Parathyroid adenoma (tissue), 2 donors: ENCODE measurements at regions not wholly inside any gene's neighbourhood (a gene's known extent, or its start where the extent isn't known, plus 50 kb on each side); places are given as distances from the start of the nearest gene placed in this dataset.

Experiments
- H2AFZ ChIP-seq: fragments of 300-600 bp; sonication (generic); one replicate; pipeline ENCODE4 v1.7.0; 2017; ENCODE audit warnings: antibody characterized with exemption, mild to moderate bottlenecking
- H3K27ac ChIP-seq: fragments of 300-600 bp; sonication (generic); one replicate; pipeline ENCODE4 v1.7.0; 2017
- H3K27me3 ChIP-seq: fragments of 300-600 bp; sonication (generic); one replicate; pipeline ENCODE4 v1.7.0; 2017; ENCODE audit warnings: low read length; ENCODE audit not compliant: control insufficient read depth, insufficient read depth
- H3K36me3 ChIP-seq: fragments of 300-600 bp; sonication (generic); one replicate; pipeline ENCODE4 v1.7.0; 2017; ENCODE audit warnings: low read length; ENCODE audit not compliant: control insufficient read depth, insufficient read depth
- H3K4me1 ChIP-seq: fragments of 300-600 bp; sonication (generic); one replicate; pipeline ENCODE4 v1.7.0; 2017; ENCODE audit warnings: control low read depth
- H3K4me2 ChIP-seq: fragments of 300-600 bp; sonication (generic); one replicate; pipeline ENCODE4 v1.7.0; 2017; ENCODE audit warnings: low read length
- H3K4me3 ChIP-seq: fragments of 300-600 bp; sonication (generic); one replicate; pipeline ENCODE4 v1.7.0; 2017; ENCODE audit warnings: low read depth, low read length
- H3K79me2 ChIP-seq: fragments of 300-600 bp; sonication (generic); one replicate; pipeline ENCODE4 v1.7.0; 2017; ENCODE audit warnings: control low read depth
- H3K9ac ChIP-seq: fragments of 300-600 bp; sonication (generic); one replicate; pipeline ENCODE4 v1.7.0; 2017; ENCODE audit warnings: mild to moderate bottlenecking
- H3K9me3 ChIP-seq: fragments of 300-600 bp; sonication (generic); one replicate; pipeline ENCODE4 v1.7.0; 2017; ENCODE audit warnings: low read length; ENCODE audit not compliant: control insufficient read depth
- CTCF ChIP-seq: fragments of 300-600 bp; sonication (generic); IDR thresholded peaks from one replicate; pipeline ENCODE4 v1.7.0; 2017; ENCODE audit warnings: antibody characterized with exemption, mild to moderate bottlenecking
- donor health status: primary hyperparathyroidism.

- Histone ChIP-seq H3K9ac (no peak overlapping the region), H2AFZ (no peak overlapping the region), H3K9me3 (no peaks in the 10 kb centered on the region), H3K4me3 (no peak overlapping the region), H3K36me3 (no peaks in the 10 kb centered on the region), H3K27ac (no peak overlapping the region), H3K4me2 (no peak overlapping the region), H3K79me2 (no peaks in the 10 kb centered on the region), H3K27me3 (no peaks in the 10 kb centered on the region), H3K4me1 (no peaks in the 10 kb centered on the region)
- no peak for TF ChIP-seq CTCF
Observed at GRCh38 chr3:6182909-6183308, 678.0 kb upstream of the GRM7 start.

- Histone ChIP-seq H3K9me3 (no peaks in the 10 kb centered on the region), H2AFZ (no peak overlapping the region), H3K4me1 (no peaks in the 10 kb centered on the region), H3K9ac (no peak overlapping the region), H3K4me2 (no peak overlapping the region), H3K27ac (no peak overlapping the region), H3K79me2 (no peaks in the 10 kb centered on the region), H3K27me3 (no peaks in the 10 kb centered on the region), H3K36me3 (no peaks in the 10 kb centered on the region), H3K4me3 (no peak overlapping the region)
- no peak for TF ChIP-seq CTCF
Observed at GRCh38 chr3:6189384-6189783, 671.5 kb upstream of the GRM7 start.

GRCh38 chr3:6204891-6205290 lies 656.0 kb upstream of the GRM7 start:
- Histone ChIP-seq H3K9ac (no peak overlapping the region), H3K36me3 (no peaks in the 10 kb centered on the region), H3K27me3 (no peaks in the 10 kb centered on the region), H3K4me1 (no peaks in the 10 kb centered on the region), H3K4me3 (no peak overlapping the region), H3K9me3 (no peaks in the 10 kb centered on the region), H3K4me2 (no peak overlapping the region), H2AFZ (no peak overlapping the region), H3K79me2 (no peaks in the 10 kb centered on the region), H3K27ac (no peak overlapping the region)
- TF ChIP-seq CTCF: no peak

GRCh38 chr3:6216135-6217026 lies 644.5 kb upstream of the GRM7 start:
- H3K27me3 ChIP-seq: no peaks in the 10 kb centered on the region
- no peaks in the 10 kb centered on the region for H3K4me1 ChIP-seq
- no peak overlapping the region for H3K9ac ChIP-seq
- H3K27ac ChIP-seq: no peak overlapping the region
- H3K4me2 ChIP-seq: no peak overlapping the region
- no peak for TF ChIP-seq CTCF
- H2AFZ ChIP-seq: no peak overlapping the region
- H3K4me3 ChIP-seq: no peak overlapping the region
- H3K79me2 ChIP-seq: no peaks in the 10 kb centered on the region
- no peaks in the 10 kb centered on the region for H3K9me3 ChIP-seq
- no peaks in the 10 kb centered on the region for H3K36me3 ChIP-seq

GRCh38 chr3:6220447-6220846 lies 640.5 kb upstream of the GRM7 start:
- H3K4me2 ChIP-seq: no peak overlapping the region
- TF ChIP-seq CTCF: no peak

More at GRCh38 chr3:6220447-6220846, 640.5 kb upstream of the GRM7 start:
- H3K79me2 ChIP-seq: no peaks in the 10 kb centered on the region
- H3K9me3 ChIP-seq: no peaks in the 10 kb centered on the region
- H2AFZ ChIP-seq: no peak overlapping the region
- no peak overlapping the region for H3K9ac ChIP-seq
- no peaks in the 10 kb centered on the region for H3K36me3 ChIP-seq
- H3K4me3 ChIP-seq: no peak overlapping the region
- no peaks in the 10 kb centered on the region for H3K4me1 ChIP-seq
- no peaks in the 10 kb centered on the region for H3K27me3 ChIP-seq
- H3K27ac ChIP-seq: no peak overlapping the region
